T-helper 1 cell treated with Interleukin-12 subunit alpha and Interleukin-12 subunit beta and Interleukin-4 antibody, amounts not matched to agents 30 ng/mL and 1 ng/mL, for 36 hours (primary cell): ENCODE measurements at regions not wholly inside any gene's neighbourhood (a gene's known extent, or its start where the extent isn't known, plus 50 kb on each side); places are given as distances from the start of the nearest gene placed in this dataset.

Source experiments
- intact Hi-C: fragments of 100-400 bp; cut with micrococcal nuclease; formaldehyde crosslinking; loops from one replicate; pipeline ENCODE4 v1.15.1; 2024

GRCh38 chr6:91486200-91486599 is 899.3 kb upstream of the MAP3K7 start:
- intact Hi-C loops: no loop called here

DNA sequence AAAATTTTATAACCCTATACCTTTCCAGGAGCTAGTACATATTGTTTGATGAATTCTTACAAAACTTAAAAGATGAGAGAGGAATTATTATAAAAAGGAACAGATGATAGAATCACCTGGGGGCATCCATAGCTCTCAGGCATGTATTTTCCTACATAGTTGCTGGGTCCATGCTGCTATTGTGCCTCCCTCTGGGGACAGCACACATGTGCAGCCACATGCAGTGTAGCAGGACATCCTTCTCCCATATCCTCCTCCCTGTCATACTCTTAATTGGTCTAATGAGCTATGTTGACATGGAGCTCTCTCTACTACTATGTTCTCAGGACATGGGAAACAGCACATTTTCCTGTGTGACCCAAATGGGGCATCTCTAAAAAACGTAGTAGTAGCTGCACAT is 898.2 kb upstream of the MAP3K7 start:
- intact Hi-C loops: no loop called here

GRCh38 chr6:91483415-91484105 is 896.7 kb upstream of the MAP3K7 start:
- intact Hi-C loops: no loop called here

- intact Hi-C loops: no loop called here
Observed at GRCh38 chr6:91482498-91482897, 895.6 kb upstream of the MAP3K7 start.

GRCh38 chr6:91480402-91480801 is 893.5 kb upstream of the MAP3K7 start:
- intact Hi-C loops: no loop called here

DNA sequence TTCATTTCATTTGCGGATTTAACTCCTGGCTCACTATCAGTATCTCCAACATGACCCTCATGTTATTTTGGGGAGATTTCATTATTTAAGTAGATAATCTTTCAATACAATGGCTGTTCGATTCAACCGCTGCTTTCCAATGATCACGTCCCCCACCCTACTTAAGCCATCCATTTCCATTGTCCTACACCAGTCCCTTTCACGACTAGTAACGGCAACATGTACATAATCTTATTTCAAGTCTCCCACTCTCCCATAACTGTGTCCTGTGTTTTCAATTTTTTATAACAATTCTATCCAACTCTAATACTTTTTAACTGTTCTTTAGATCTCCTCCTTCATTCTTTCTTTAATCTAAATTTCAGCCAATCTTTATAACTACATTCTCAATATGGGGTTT is 890.8 kb upstream of the MAP3K7 start:
- intact Hi-C loops: no loop called here

DNA sequence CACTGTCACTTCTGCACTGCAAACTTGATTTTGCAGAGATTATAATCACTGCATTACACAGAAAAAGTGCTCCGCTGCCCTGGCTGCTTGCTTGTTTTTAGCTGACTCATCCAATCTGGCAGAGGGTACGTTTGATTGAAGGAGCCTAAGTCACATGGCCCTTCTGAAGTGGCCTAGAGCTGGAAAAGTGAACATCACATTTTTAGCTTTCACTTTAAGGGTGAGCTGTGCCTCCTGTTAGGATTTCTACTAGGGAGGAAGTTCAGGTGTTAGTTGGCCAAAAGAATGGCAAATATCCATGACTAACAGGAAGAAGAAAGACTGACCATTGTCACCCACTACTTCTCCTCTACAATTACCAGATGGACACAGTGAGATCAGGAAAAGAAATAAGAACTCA is 889.1 kb upstream of the MAP3K7 start:
- intact Hi-C loops: no loop called here

DNA sequence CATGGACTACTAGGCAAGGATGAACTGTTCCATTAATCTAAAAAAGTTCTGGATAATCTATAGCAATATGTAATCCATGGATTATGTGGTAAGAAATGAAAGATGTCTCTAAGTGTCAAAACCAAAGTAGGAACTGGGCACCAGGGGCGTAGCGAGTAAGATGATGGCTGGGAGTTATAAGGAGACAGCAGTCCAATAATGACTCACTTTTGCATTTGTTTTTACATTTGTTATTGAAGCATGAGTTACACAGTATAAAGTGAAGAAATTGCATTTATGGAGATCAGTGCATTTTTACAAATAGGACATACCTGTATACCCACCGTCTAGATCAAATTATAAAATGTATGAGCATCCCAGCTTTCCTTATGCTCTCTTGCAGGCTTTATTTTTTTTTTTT is 878.5 kb upstream of the MAP3K7 start:
- intact Hi-C loops: no loop called here

DNA sequence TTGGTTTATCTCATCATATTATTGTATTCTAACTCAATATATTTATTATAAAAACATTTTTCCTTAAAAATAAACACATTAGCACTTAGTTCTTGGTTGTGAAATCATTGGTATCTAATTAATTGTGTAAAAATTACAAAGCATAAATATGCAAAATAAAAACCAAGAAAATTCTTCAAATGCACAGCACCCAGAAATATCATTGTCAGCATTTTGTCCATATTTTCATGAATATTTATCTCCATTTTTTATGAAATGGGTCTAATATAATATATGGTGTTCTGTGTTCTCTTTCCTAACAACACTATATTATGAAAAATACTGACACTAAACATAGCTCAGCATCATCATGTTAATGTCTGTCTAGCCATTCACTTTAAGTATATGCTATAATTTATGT is 877.8 kb upstream of the MAP3K7 start:
- intact Hi-C loops: no loop called here

- intact Hi-C loops: no loop called here
Observed at GRCh38 chr6:91464201-91464600, 877.3 kb upstream of the MAP3K7 start.

DNA sequence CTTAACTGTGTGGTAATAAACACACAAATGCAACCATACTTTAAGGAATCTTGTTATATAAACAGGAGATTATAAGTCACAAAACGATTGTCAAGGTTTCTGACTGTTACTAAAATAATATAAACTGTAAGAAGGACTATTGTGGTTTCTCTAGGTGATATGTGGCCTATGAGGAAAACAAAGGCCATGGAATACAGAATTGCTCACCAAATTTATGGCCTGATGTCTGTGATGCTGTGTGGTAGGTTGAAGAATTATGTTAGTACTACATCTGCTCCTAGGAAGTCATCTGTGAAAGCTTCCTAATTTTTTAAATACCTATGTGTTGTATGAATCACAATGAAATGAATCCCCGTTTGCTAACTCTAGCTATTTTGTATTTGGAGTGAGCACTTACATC is 875.4 kb upstream of the MAP3K7 start:
- intact Hi-C loops: no loop called here

DNA sequence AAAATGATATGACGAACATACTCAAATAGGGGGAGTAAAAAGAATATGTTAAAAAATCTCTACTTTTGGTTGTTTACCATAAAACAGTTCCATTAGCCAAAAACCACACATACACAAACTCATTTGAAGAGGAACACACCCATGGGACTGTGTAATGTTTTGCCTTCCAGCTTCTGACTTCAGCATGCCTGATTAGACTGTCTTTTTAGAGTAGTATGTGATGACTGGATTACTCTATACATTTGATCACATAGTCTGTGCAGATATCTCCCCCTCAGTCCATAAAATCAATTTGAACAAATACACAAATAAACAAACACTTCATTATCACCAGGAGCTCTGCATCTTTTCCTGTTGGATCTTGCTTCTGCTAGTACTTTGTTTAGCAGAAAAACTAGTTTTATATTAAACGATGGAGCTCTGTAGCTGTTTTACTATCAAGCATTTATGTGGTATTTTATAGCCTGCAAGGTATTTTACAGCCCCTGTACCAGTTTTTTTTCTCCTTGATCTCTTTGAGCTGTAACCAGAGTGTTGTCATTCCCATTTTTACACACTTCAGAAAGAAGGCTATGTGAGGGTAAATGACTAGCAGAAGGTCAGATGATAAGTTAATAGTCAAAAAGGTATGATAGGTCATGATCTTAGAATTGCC is 866.5 kb upstream of the MAP3K7 start:
- intact Hi-C loops: no loop called here

DNA sequence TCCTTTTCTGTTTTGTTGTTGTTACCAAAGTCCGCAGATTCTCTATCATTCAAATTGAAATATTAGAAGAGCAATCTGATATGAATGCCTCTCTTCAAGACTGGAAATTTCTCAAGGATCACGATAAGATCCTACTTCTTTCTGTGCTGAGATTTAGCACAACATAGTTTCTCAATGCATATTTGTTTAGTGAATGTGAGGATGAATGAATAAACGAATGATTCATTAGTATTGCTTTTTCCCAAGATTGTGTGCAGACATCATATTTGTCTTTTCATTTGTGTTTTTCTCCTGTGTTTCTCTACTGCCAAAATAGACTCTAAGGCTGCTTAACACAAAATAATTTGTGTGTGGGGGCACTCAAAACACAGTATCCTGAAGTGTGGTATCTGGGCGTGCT is 862.7 kb upstream of the MAP3K7 start:
- intact Hi-C loops: no loop called here

DNA sequence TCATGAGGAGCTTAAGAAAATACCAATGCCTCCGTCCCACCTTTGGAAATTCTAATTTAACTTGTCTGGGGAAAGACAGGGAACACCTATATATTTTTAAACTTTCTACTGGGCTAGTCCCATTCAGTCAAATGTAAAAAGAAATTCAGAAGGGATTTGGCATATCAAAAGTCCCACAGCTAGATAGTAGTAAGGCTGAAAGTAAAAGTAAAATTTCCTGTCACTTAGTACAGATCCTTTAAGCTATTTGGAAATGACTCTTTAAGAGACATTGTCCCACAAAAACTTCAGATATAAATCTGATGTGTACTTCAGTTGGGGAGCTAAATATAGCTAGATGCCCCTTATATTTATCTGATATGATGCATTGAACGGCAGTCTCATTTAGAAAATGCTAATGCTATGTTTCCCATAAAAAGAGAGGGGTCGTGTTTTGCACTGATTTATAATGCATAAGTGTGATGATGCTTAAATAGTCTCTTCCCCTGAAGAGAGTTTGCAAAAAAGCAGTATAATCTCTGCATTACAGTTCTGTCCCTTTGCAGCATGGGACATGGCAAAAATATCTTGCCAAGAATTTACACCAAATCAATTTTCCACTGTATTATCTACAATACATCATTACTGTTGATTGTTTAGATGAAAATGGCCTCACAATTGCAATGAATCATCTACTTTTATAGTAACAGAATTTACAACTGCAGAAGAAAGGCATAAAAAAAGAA is 860.8 kb upstream of the MAP3K7 start:
- intact Hi-C loops: no loop called here

- intact Hi-C loops: no loop called here
Observed at GRCh38 chr6:91447081-91447480, 860.2 kb upstream of the MAP3K7 start.

DNA sequence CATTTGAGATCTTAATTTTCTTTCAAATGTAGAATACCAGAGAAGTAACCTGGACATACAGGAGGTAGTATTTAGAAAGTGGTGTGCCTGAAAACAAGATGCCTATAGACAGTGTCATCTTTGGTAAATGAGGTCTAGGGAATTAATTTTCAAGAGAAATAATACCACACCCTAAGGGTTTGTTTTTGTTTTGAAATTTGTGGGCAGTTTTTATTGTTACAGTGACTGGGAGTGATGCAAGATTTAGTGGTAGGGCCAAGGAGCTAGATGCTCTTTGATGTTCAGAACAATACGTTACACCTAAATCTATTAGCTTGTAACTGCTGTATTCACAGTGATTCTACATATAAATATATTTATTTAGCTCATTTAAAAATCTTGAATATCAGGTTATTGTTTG is 856.5 kb upstream of the MAP3K7 start:
- intact Hi-C loops: no loop called here

GRCh38 chr6:91442342-91442741 is 855.5 kb upstream of the MAP3K7 start:
- intact Hi-C loops: no loop called here

DNA sequence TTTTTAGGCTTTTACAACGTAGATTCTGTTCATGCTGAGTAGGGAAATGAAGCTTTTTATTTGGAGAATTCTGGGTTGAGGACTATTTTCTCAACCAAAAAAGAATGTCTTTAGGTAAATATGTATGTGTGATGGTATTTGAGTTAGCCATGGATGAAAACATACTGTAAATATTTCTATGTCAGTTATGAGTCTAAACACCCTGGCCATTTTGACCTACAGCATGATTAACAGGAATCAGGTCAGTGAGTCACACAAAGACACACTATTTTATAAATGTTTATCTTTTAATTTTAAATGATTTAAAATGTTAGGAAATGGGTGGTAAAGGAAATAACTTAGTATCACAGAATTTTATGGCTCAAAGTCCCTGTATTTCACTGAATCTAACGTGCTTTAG is 851.7 kb upstream of the MAP3K7 start:
- intact Hi-C loops: no loop called here

DNA sequence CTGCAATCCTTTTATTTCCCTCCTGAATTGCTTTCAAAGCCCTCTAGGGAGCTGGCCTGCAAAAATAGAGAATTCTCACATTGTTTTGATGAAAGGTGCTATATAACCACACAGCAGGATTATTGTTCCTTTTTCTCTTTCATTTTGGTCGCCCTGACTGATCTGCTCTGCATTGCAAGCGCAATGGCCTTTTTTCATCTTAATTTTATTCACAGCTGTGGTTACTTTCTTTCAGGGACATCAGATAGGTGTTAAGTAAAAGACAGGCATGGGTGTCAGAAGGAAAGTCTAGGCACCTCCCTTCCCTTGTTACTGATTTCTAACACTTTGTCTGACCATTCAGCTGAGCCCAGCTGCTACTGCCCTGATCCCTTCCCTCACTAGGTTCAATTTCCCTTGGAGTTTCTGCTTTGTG is 850.5 kb upstream of the MAP3K7 start:
- intact Hi-C loops: no loop called here

DNA sequence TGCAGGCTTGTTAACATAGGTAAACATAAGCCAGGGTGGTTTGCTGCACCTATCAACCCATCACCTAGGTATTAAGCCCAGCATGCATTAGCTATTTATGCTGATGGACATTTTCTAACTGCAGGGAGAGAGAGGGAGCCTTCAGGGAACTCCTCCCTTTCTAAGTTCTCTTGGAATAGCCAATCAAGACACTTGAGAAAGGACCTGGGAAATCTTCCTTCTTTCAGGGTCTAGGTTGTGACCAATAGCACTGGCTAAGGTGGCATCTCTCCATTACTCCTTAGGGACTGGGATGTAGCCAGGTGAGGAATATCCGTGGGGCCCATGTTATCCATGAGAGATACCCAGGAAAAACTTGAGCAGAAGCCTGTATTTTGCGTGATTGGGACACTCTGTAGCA is 849.6 kb upstream of the MAP3K7 start:
- intact Hi-C loops: no loop called here

DNA sequence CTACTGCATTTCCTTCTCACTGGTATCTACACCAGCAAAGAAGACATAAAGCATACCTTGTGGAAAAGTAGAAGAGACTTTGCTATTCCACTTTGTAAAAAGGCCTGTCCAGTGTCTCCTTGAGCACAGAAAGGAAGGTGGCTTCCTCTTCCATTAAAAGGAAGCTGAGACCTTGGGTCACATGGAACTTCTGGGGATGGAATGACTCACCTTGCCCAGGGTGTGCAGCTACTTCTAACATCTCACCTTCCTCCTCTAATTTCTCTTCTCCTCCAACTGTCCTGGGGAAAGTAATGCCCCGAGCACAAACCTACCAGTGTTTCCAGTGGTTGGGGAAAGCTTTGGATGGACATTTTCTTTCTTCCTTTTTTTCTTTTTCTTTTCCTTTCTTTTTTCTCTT is 848.8 kb upstream of the MAP3K7 start:
- intact Hi-C loops: no loop called here

GRCh38 chr6:91434576-91434975 is 847.7 kb upstream of the MAP3K7 start:
- intact Hi-C loops: no loop called here
